ENCODE measurements at regions not wholly inside any gene's neighbourhood (a gene's known extent, or its start where the extent isn't known, plus 50 kb on each side); places are given as distances from the start of the nearest gene placed in this dataset.

DNA sequence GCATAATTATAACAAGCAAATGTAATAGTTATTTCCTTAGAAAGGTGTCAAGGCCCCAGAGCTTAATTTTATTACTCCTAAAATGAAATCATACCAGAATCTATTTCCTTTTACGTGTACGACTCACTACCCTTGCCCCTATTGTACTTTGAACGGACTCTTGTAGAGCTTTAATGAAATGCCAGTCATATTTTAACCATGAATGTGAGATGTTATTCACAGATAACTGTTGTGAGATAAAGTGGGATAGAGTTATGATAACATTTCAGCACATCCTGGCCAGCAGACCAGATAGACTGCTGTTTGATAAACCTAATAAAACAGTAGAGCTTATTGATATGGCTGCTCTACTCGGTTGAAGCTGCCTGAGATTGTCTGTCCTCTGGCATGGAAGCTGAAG lies 500.8 kb upstream of the PBX1 start:
- TF ChIP-seq EZH2phosphoT487 (IDR thresholded peaks at IDR 0.05; ENCODE audit: insufficient read depth, low read depth): no peak
- TF ChIP-seq EZH2 (IDR thresholded peaks at IDR 0.05; ENCODE audit: insufficient read depth, poor library complexity, severe bottlenecking): no peak
